ENCODE measurements at regions not wholly inside any gene's neighbourhood (a gene's known extent, or its start where the extent isn't known, plus 50 kb on each side); places are given as distances from the start of the nearest gene placed in this dataset.

DNA sequence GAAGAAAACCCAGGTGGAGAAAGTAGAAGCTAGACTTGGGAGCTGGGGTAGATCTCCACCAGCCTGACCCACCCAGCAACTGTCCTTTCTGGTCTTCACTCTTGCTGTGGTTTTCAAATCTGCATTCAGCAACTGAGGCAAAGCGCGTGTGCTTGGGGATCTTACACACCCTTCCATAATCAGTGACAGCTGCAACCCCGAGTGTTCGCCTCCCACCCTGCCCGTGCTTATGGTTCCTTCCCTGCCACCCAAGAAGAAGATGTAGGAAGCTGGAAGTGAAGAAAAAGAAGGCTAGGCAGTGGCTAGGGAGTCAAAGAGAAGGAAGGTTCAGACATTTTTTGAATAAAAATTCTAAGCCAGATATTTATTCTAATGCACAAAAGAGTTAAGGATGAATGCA is 162.6 kb upstream of the CCND2 start:
- no peak for ATAC-seq
- no peak for TF ChIP-seq GLIS3 (CRISPR knock-in tag; IDR thresholded peaks at IDR 0.05)
- no peak for TF ChIP-seq TOX (CRISPR knock-in tag; IDR thresholded peaks at IDR 0.05; ENCODE audit: borderline replicate concordance)
- TF ChIP-seq, protein P1, sequence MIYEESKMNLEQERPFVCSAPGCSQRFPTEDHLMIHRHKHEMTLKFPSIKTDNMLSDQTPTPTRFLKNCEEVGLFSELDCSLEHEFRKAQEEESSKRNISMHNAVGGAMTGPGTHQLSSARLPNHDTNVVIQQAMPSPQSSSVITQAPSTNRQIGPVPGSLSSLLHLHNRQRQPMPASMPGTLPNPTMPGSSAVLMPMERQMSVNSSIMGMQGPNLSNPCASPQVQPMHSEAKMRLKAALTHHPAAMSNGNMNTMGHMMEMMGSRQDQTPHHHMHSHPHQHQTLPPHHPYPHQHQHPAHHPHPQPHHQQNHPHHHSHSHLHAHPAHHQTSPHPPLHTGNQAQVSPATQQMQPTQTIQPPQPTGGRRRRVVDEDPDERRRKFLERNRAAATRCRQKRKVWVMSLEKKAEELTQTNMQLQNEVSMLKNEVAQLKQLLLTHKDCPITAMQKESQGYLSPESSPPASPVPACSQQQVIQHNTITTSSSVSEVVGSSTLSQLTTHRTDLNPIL (CRISPR knock-in tag; IDR thresholded peaks at IDR 0.05; ENCODE audit: low read depth) = no peak
- TF ChIP-seq TCF4 (CRISPR knock-in tag; IDR thresholded peaks at IDR 0.05; ENCODE audit: borderline replicate concordance) = no peak
- TF ChIP-seq, protein P2, sequence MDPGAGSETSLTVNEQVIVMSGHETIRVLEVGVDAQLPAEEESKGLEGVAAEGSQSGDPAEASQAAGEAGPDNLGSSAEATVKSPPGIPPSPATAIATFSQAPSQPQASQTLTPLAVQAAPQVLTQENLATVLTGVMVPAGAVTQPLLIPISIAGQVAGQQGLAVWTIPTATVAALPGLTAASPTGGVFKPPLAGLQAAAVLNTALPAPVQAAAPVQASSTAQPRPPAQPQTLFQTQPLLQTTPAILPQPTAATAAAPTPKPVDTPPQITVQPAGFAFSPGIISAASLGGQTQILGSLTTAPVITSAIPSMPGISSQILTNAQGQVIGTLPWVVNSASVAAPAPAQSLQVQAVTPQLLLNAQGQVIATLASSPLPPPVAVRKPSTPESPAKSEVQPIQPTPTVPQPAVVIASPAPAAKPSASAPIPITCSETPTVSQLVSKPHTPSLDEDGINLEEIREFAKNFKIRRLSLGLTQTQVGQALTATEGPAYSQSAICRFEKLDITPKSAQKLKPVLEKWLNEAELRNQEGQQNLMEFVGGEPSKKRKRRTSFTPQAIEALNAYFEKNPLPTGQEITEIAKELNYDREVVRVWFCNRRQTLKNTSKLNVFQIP (CRISPR knock-in tag; IDR thresholded peaks at IDR 0.05; ENCODE audit: borderline replicate concordance, low read depth) = no peak
- no peak for TF ChIP-seq ARNTL (CRISPR knock-in tag; IDR thresholded peaks at IDR 0.05; ENCODE audit: borderline replicate concordance, low read depth)
- no peak for TF ChIP-seq OSR1 (CRISPR knock-in tag; IDR thresholded peaks at IDR 0.05)
- no peak for TF ChIP-seq ZNF70 (CRISPR knock-in tag; IDR thresholded peaks at IDR 0.05)

DNA sequence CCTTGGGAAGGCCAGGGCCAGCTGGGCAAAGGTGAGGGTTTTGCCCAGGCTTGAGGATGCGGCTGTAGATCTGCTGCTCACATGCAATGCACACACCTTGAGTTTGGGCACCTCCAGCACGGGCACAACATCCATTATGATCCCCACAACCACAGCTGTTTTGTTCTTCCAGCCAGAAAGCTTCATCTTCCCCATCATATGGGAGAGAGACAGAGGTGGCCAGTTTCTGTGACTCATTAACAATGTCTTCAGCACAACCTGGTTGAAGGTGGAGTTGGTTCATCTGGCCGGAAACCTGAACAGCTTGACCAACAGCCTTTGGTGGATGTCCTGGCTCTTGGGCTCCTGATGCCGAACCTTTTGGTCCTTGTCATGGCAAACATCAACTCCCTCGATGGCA is 163.7 kb upstream of the CCND2 start:
- ATAC-seq = no peak
- TF ChIP-seq ARNTL (CRISPR knock-in tag; IDR thresholded peaks at IDR 0.05; ENCODE audit: borderline replicate concordance, low read depth) (no peak), TOX (CRISPR knock-in tag; IDR thresholded peaks at IDR 0.05; ENCODE audit: borderline replicate concordance) (no peak), ZC3H10 (CRISPR knock-in tag; IDR thresholded peaks at IDR 0.05) (no peak), BACH2 (CRISPR knock-in tag; IDR thresholded peaks at IDR 0.05; ENCODE audit: borderline replicate concordance) (no peak), ZNF8 (CRISPR knock-in tag; IDR thresholded peaks at IDR 0.05) (no peak), CSDC2 (CRISPR knock-in tag; IDR thresholded peaks at IDR 0.05) (no peak), RARB (CRISPR knock-in tag; IDR thresholded peaks at IDR 0.05) (no peak), ZNF565 (CRISPR knock-in tag; conservative IDR thresholded peaks at IDR 0.05; ENCODE audit: low read depth) (no peak), PPARA (CRISPR knock-in tag; IDR thresholded peaks at IDR 0.05; ENCODE audit: borderline replicate concordance) (no peak)
- TF ChIP-seq, protein P1 (CRISPR knock-in tag; IDR thresholded peaks at IDR 0.05; ENCODE audit: low read depth) = no peak

DNA sequence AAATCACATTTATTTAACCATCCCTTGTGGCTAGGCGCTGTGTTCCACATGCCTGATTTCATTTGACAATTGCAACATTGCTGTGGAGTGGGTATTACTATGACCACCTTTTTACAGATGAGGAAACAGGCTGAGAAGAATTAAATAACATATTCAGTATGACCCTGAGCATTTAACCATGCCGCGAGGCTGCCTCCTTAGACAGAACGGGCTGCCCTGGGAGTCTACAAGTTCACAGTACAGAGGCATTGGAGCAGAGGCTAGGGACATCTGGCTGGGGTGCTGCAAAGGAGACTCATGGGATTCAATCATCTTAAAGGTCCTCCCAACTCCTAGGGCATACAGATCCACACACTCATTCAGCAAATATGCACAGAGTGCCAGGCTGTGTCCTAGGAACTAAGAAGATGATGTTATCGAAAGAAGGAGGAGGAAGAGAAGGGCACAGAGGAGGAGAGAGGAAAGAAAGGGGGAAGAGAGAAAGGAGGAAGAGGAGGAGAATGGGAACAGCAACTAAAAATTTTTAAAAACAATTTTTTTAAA is 164.7 kb upstream of the CCND2 start:
- TF ChIP-seq ZNF70 (CRISPR knock-in tag; IDR thresholded peaks at IDR 0.05) (no peak), ZNF565 (CRISPR knock-in tag; conservative IDR thresholded peaks at IDR 0.05; ENCODE audit: low read depth) (no peak), RARB (CRISPR knock-in tag; IDR thresholded peaks at IDR 0.05) (no peak), PPARA (CRISPR knock-in tag; IDR thresholded peaks at IDR 0.05; ENCODE audit: borderline replicate concordance) (no peak), OSR1 (CRISPR knock-in tag; IDR thresholded peaks at IDR 0.05) (no peak), ZNF8 (CRISPR knock-in tag; IDR thresholded peaks at IDR 0.05) (no peak), ZC3H10 (CRISPR knock-in tag; IDR thresholded peaks at IDR 0.05) (no peak), ARNTL (CRISPR knock-in tag; IDR thresholded peaks at IDR 0.05; ENCODE audit: borderline replicate concordance, low read depth) (no peak), TOX (CRISPR knock-in tag; IDR thresholded peaks at IDR 0.05; ENCODE audit: borderline replicate concordance) (no peak), ZFP3 (CRISPR knock-in tag; IDR thresholded peaks at IDR 0.05) (no peak), BACH2 (CRISPR knock-in tag; IDR thresholded peaks at IDR 0.05; ENCODE audit: borderline replicate concordance) (no peak), GLIS3 (CRISPR knock-in tag; IDR thresholded peaks at IDR 0.05) (no peak), ISL1 (CRISPR knock-in tag; IDR thresholded peaks at IDR 0.05) (no peak), TCF4 (CRISPR knock-in tag; IDR thresholded peaks at IDR 0.05; ENCODE audit: borderline replicate concordance) (no peak), ZFP30 (CRISPR knock-in tag; IDR thresholded peaks at IDR 0.05) (no peak), ESRRG (CRISPR knock-in tag; IDR thresholded peaks at IDR 0.05) (no peak)
- TF ChIP-seq, protein P3, sequence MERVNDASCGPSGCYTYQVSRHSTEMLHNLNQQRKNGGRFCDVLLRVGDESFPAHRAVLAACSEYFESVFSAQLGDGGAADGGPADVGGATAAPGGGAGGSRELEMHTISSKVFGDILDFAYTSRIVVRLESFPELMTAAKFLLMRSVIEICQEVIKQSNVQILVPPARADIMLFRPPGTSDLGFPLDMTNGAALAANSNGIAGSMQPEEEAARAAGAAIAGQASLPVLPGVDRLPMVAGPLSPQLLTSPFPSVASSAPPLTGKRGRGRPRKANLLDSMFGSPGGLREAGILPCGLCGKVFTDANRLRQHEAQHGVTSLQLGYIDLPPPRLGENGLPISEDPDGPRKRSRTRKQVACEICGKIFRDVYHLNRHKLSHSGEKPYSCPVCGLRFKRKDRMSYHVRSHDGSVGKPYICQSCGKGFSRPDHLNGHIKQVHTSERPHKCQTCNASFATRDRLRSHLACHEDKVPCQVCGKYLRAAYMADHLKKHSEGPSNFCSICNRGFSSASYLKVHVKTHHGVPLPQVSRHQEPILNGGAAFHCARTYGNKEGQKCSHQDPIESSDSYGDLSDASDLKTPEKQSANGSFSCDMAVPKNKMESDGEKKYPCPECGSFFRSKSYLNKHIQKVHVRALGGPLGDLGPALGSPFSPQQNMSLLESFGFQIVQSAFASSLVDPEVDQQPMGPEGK (CRISPR knock-in tag; IDR thresholded peaks at IDR 0.05; ENCODE audit: borderline replicate concordance) = no peak
- TF ChIP-seq, protein P4, sequence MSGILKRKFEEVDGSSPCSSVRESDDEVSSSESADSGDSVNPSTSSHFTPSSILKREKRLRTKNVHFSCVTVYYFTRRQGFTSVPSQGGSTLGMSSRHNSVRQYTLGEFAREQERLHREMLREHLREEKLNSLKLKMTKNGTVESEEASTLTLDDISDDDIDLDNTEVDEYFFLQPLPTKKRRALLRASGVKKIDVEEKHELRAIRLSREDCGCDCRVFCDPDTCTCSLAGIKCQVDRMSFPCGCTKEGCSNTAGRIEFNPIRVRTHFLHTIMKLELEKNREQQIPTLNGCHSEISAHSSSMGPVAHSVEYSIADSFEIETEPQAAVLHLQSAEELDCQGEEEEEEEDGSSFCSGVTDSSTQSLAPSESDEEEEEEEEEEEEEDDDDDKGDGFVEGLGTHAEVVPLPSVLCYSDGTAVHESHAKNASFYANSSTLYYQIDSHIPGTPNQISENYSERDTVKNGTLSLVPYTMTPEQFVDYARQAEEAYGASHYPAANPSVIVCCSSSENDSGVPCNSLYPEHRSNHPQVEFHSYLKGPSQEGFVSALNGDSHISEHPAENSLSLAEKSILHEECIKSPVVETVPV (CRISPR knock-in tag; IDR thresholded peaks at IDR 0.05) = no peak
- TF ChIP-seq, protein P5, sequence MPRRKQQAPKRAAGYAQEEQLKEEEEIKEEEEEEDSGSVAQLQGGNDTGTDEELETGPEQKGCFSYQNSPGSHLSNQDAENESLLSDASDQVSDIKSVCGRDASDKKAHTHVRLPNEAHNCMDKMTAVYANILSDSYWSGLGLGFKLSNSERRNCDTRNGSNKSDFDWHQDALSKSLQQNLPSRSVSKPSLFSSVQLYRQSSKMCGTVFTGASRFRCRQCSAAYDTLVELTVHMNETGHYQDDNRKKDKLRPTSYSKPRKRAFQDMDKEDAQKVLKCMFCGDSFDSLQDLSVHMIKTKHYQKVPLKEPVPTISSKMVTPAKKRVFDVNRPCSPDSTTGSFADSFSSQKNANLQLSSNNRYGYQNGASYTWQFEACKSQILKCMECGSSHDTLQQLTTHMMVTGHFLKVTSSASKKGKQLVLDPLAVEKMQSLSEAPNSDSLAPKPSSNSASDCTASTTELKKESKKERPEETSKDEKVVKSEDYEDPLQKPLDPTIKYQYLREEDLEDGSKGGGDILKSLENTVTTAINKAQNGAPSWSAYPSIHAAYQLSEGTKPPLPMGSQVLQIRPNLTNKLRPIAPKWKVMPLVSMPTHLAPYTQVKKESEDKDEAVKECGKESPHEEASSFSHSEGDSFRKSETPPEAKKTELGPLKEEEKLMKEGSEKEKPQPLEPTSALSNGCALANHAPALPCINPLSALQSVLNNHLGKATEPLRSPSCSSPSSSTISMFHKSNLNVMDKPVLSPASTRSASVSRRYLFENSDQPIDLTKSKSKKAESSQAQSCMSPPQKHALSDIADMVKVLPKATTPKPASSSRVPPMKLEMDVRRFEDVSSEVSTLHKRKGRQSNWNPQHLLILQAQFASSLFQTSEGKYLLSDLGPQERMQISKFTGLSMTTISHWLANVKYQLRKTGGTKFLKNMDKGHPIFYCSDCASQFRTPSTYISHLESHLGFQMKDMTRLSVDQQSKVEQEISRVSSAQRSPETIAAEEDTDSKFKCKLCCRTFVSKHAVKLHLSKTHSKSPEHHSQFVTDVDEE (CRISPR knock-in tag; IDR thresholded peaks at IDR 0.05) = no peak
- TF ChIP-seq, protein P2 (CRISPR knock-in tag; IDR thresholded peaks at IDR 0.05; ENCODE audit: borderline replicate concordance, low read depth) = no peak
- ATAC-seq = no peak
